Heart left ventricle (tissue), 13 donors: ENCODE measurements at regions not wholly inside any gene's neighbourhood (a gene's known extent, or its start where the extent isn't known, plus 50 kb on each side); places are given as distances from the start of the nearest gene placed in this dataset.
A peak's percentile ranks its signal among the peaks of the same experiment; 100 is the strongest.

Experiments used
- POLR2A ChIP-seq, 2 donors: fragments of 450-650 bp; IDR thresholded peaks; one replicate each; pipeline ENCODE4 v1.6.1; 2017; ENCODE audit warnings: antibody characterized with exemption in 2 of 2, mild to moderate bottlenecking in 2 of 2, moderate library complexity in 2 of 2
- TF ChIP-seq, protein P1 (sequence below), 12 donors: fragments of 200-600 bp; sonication (generic) in 4 of 12; IDR thresholded peaks; one replicate each; pipeline versions ENCODE4 v1.5.0 to v1.8.0; 2018 to 2022; ENCODE audit warnings: antibody characterized with exemption in 12 of 12, mild to moderate bottlenecking in 5 of 12
- donor health status: ischemic (EF 13 %, LVEDD 7.1; RV severe dilation, severe dysfunction).
- donor health status: DM: no; HTN: yes; CAD: no.
- donor health status: DM: no; HTN: no; CAD: no.
- donor health status: ischemic (EF 25% LVEDD 6.9; RV normal size, moderate dysfunction).
- donor health status: ischemic (EF 25% LVEDD 5.7; RV mildly dilated, moderate dysfunction).
- donor health status: ischemic (EF 35%, LVEDD 5.7; RV mildly dilated, moderate dysfunction).
- donor health status: nonischemic (EF 11% LVEDD 7.7; RV severe dilation, severe dysfunction).
- donor health status: DM: yes; HTN: yes; CAD: no.
- donor health status: PGD.
- donor health status: ischemic (EF 29% LVEDD 5.4; RV normal size, mild dysfunction).
- donor health status: nonischemic (EF 23%, LVEDD 6.1; RV moderate dilation, normal function).

DNA sequence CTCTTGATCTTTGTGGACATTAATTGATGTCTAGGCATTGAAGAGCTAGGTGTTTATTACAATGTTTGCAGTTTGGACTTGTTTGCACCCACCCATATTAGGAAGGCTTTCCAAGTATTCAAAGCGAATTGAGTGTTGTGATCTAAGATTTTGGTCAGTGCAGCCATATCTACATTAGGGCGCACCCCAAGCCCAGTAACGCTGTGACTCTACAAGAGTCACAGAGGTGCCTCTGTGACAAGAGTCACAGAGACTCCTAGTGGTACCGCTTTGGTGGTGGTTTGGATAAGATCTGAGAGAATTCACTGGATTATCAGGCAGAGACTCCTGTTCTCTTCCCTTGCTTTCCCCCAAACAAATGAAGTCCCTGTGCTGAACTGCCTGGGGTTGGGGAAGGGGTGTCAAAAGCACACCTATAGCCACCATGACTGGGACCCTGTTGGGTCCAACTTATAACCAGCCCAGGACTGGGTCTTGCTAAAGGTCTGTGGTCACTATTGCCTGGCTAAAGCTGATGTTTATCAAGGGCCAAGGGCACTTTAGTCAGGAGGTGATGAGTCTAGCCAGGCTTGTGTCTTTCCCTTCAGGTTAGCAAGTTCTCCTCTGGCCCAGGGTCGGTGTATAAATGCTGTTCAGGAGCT lies 114.1 kb upstream of the RIOK2 start:
- TF ChIP-seq, protein P1, sequence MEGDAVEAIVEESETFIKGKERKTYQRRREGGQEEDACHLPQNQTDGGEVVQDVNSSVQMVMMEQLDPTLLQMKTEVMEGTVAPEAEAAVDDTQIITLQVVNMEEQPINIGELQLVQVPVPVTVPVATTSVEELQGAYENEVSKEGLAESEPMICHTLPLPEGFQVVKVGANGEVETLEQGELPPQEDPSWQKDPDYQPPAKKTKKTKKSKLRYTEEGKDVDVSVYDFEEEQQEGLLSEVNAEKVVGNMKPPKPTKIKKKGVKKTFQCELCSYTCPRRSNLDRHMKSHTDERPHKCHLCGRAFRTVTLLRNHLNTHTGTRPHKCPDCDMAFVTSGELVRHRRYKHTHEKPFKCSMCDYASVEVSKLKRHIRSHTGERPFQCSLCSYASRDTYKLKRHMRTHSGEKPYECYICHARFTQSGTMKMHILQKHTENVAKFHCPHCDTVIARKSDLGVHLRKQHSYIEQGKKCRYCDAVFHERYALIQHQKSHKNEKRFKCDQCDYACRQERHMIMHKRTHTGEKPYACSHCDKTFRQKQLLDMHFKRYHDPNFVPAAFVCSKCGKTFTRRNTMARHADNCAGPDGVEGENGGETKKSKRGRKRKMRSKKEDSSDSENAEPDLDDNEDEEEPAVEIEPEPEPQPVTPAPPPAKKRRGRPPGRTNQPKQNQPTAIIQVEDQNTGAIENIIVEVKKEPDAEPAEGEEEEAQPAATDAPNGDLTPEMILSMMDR (IDR thresholded peaks at IDR 0.05), result peak in 7 of 12 donors; percentile 12 to 45 (median 34)
- no peak for TF ChIP-seq POLR2A (IDR thresholded peaks at IDR 0.05)
